ENCODE measurements at regions not wholly inside any gene's neighbourhood (a gene's known extent, or its start where the extent isn't known, plus 50 kb on each side); places are given as distances from the start of the nearest gene placed in this dataset.
A peak's percentile ranks its signal among the peaks of the same experiment; 100 is the strongest.
"Not testable (repeated sequence)": the region's sequence is repeated elsewhere in the genome, so short reads cannot be mapped to it uniquely, and the experiment has no call there.

GRCh38 chr9:115411993-115412452 lies 294.1 kb upstream of the TNC start:
- no peak for FAIRE-seq

GRCh38 chr9:115412656-115413055 lies 294.7 kb upstream of the TNC start:
- no peak for FAIRE-seq

- no peak for FAIRE-seq
Observed at GRCh38 chr9:115413304-115413703, 295.3 kb upstream of the TNC start.

- no peak for FAIRE-seq
Observed at GRCh38 chr9:115413766-115414382, 295.9 kb upstream of the TNC start.

- FAIRE-seq, result no peak
Observed at GRCh38 chr9:115414561-115414960, 296.6 kb upstream of the TNC start.

GRCh38 chr9:115415450-115415849 lies 297.5 kb upstream of the TNC start:
- no peak for FAIRE-seq

GRCh38 chr9:115416299-115416698 lies 298.3 kb upstream of the TNC start:
- FAIRE-seq, result no peak

GRCh38 chr9:115418181-115418580 lies 300.2 kb upstream of the TNC start:
- not testable (repeated sequence) for FAIRE-seq

- no peak for FAIRE-seq
Observed at GRCh38 chr9:115422932-115423440, 305.0 kb upstream of the TNC start.

- no peak for FAIRE-seq
Observed at GRCh38 chr9:115423646-115424045, 305.7 kb upstream of the TNC start.

GRCh38 chr9:115425601-115426000 lies 307.6 kb upstream of the TNC start:
- no peak for FAIRE-seq

- FAIRE-seq, result no peak
Observed at GRCh38 chr9:115437418-115437817, 319.5 kb upstream of the TNC start.

GRCh38 chr9:115439641-115440040 lies 321.7 kb upstream of the TNC start:
- FAIRE-seq, result no peak

- no peak for FAIRE-seq
Observed at GRCh38 chr9:115442054-115442453, 324.1 kb upstream of the TNC start.

- FAIRE-seq, result no peak
Observed at GRCh38 chr9:115443890-115444289, 325.9 kb upstream of the TNC start.

- FAIRE-seq, result peak; percentile 55
Observed at GRCh38 chr9:115444959-115445358, 327.0 kb upstream of the TNC start.

GRCh38 chr9:115445655-115446054 lies 327.7 kb upstream of the TNC start:
- FAIRE-seq, result no peak

GRCh38 chr9:115456515-115456914 lies 338.6 kb upstream of the TNC start:
- FAIRE-seq, result no peak

GRCh38 chr9:115461280-115461679 lies 343.3 kb upstream of the TNC start:
- FAIRE-seq, result no peak

- no peak for FAIRE-seq
Observed at GRCh38 chr9:115462623-115463022, 344.7 kb upstream of the TNC start.

GRCh38 chr9:115466756-115467155 lies 348.8 kb upstream of the TNC start:
- FAIRE-seq, result no peak

- peak; percentile 97 for FAIRE-seq
Observed at GRCh38 chr9:115469841-115470240, 351.9 kb upstream of the TNC start.

- not testable (repeated sequence) for FAIRE-seq
Observed at GRCh38 chr9:115473032-115473431, 355.1 kb upstream of the TNC start.

GRCh38 chr9:115481769-115482168 lies 363.8 kb upstream of the TNC start:
- FAIRE-seq, result no peak

- no peak for FAIRE-seq
Observed at GRCh38 chr9:115482747-115483146, 364.8 kb upstream of the TNC start.

Data from endometrium (tissue), 2 donors.